ENCODE measurements at regions not wholly inside any gene's neighbourhood (a gene's known extent, or its start where the extent isn't known, plus 50 kb on each side); places are given as distances from the start of the nearest gene placed in this dataset.

- H3K4me3 Mint-ChIP-seq: no peak overlapping the region
- DNase-seq (ENCODE audit: low spot score): no peak
- no peaks in the 10 kb centered on the region for H3K36me3 Mint-ChIP-seq (ENCODE audit: low read depth)
- intact Hi-C loops (cut with micrococcal nuclease): no loop called here
- peaks cover 5% of the 10 kb centered on the region for H3K27me3 Mint-ChIP-seq (ENCODE audit: insufficient read depth)
- H3K27ac Mint-ChIP-seq: no peak overlapping the region
- no peaks in the 10 kb centered on the region for H3K4me1 Mint-ChIP-seq (ENCODE audit: low read depth)
- H3K9me3 Mint-ChIP-seq: no peaks in the 10 kb centered on the region
Measured at GRCh38 chr15:93252780-93253179, 163.8 kb upstream of the RGMA start.

GRCh38 chr15:93250950-93251349, 161.9 kb upstream of the RGMA start:
- intact Hi-C loops (cut with micrococcal nuclease): no loop called here
- no peak overlapping the region for H3K4me3 Mint-ChIP-seq
- H3K27me3 Mint-ChIP-seq (ENCODE audit: insufficient read depth): peaks cover 7% of the 10 kb centered on the region
- H3K4me1 Mint-ChIP-seq (ENCODE audit: low read depth): no peaks in the 10 kb centered on the region
- H3K36me3 Mint-ChIP-seq (ENCODE audit: low read depth): no peaks in the 10 kb centered on the region
- no peak overlapping the region for H3K27ac Mint-ChIP-seq
- H3K9me3 Mint-ChIP-seq: no peaks in the 10 kb centered on the region
- no peak for DNase-seq (ENCODE audit: low spot score)

DNA sequence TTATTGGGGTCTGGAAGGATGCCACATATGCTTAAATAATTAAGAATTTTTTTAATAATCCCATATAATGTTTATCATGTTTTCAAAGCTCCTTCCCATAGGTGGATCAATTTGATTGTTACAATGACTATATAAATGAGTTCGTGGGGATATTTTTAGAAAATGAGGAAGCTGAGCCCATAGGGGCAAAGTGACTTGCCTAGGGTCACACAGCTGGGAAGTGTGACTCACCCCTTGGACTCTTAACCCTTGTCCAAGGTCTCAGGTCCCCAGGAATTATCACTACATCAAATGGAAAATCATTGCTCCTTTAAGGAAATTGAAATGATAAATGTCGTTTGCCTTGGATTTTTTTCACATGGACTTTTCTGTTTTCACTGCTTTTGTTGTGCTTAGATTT, 161.2 kb upstream of the RGMA start:
- no peak overlapping the region for H3K4me3 Mint-ChIP-seq
- intact Hi-C loops (cut with micrococcal nuclease): no loop called here

GRCh38 chr15:93249623-93250022, 160.6 kb upstream of the RGMA start:
- no peak overlapping the region for H3K4me3 Mint-ChIP-seq
- H3K36me3 Mint-ChIP-seq (ENCODE audit: low read depth): no peaks in the 10 kb centered on the region

More for the DNA sequence above, 161.2 kb upstream of the RGMA start:
- no peak overlapping the region for H3K27ac Mint-ChIP-seq
- no peaks in the 10 kb centered on the region for H3K4me1 Mint-ChIP-seq (ENCODE audit: low read depth)
- H3K36me3 Mint-ChIP-seq (ENCODE audit: low read depth): no peaks in the 10 kb centered on the region
- H3K27me3 Mint-ChIP-seq (ENCODE audit: insufficient read depth): peaks cover 9% of the 10 kb centered on the region
- H3K9me3 Mint-ChIP-seq: no peaks in the 10 kb centered on the region
- DNase-seq (ENCODE audit: low spot score): no peak

GRCh38 chr15:93247466-93248121, 158.6 kb upstream of the RGMA start:
- Mint-ChIP-seq H3K9me3 (no peaks in the 10 kb centered on the region), H3K27ac (no peak overlapping the region), H3K4me3 (no peak overlapping the region), H3K36me3 (ENCODE audit: low read depth) (no peaks in the 10 kb centered on the region), H3K27me3 (ENCODE audit: insufficient read depth) (peaks cover 9% of the 10 kb centered on the region), H3K4me1 (ENCODE audit: low read depth) (no peaks in the 10 kb centered on the region)
- DNase-seq (ENCODE audit: low spot score): no peak
- intact Hi-C loops (cut with micrococcal nuclease): no loop called here

More at GRCh38 chr15:93249623-93250022, 160.6 kb upstream of the RGMA start:
- H3K4me1 Mint-ChIP-seq (ENCODE audit: low read depth): no peaks in the 10 kb centered on the region
- no peaks in the 10 kb centered on the region for H3K9me3 Mint-ChIP-seq
- intact Hi-C loops (cut with micrococcal nuclease): no loop called here
- no peak overlapping the region for H3K27ac Mint-ChIP-seq
- H3K27me3 Mint-ChIP-seq (ENCODE audit: insufficient read depth): peaks cover 9% of the 10 kb centered on the region
- DNase-seq (ENCODE audit: low spot score): no peak

DNA sequence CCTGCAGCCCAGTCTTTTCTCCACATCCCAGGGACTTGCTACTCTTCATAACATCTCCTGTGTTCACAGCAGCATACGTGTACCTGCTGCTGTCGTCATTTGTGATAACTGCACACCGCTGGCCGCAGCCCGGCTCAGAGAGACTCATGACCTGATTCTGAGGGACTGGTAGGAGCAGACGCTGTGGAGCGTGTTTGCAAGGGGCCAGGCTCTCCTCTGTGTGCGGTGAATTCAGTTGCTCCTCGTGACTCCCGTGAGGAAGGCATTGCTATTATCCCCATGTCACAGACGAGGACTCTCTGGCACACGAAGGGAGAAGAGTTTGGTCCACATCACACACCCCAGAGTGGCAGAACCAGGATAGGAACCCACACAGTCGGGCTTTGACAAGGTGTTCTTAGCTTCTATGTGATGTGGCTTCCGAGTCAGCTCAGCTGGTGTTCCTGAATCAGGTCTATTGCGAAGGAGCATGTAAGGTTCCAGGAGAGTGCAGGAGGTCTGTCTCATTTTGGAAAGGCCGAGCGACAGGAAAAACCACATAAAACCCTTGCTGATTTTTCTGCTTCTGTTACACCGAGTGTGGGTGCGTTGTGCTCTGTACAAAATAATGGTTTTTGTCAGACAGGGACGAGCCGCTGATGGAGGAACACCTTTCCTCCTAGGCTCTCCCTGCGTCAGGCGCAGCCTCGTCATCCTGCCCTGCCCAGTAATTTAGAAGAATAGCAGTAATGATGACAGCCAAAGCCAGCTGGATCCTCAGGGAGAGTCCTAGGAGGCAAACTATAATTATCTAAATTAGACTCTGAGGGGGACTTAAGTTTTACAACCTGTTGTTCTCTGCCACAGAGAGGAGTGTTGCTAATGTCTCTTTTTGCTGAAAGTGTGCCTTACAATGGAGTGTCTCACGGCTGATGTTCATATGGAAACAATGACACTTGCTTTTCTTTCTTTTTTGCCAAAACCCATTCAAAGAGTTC, 157.5 kb upstream of the RGMA start:
- intact Hi-C loops (cut with micrococcal nuclease): no loop called here
- H3K27ac Mint-ChIP-seq: no peak overlapping the region
- peaks cover 9% of the 10 kb centered on the region for H3K27me3 Mint-ChIP-seq (ENCODE audit: insufficient read depth)
- H3K4me3 Mint-ChIP-seq: no peak overlapping the region
- H3K36me3 Mint-ChIP-seq (ENCODE audit: low read depth): no peaks in the 10 kb centered on the region
- H3K4me1 Mint-ChIP-seq (ENCODE audit: low read depth): no peaks in the 10 kb centered on the region
- no peaks in the 10 kb centered on the region for H3K9me3 Mint-ChIP-seq
- no peak for DNase-seq (ENCODE audit: low spot score)

DNA sequence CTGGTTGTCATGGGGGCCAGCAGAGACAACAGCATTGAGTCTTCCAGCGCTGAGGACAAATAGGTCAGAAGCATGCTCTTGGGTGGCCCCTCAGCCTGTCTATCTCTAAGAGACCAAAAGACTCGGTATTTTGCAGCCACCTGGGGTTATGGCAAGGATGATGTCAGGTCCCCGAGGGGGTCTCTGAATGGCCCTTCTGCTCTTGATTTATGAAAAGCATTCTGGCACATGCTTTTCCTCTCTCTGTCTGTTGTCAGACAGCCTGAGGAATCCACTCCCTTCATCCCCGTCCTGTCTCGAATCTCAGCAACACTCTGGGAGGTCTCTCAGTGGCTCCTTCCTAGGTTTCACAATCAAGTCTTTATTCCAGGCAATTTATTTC, 156.6 kb upstream of the RGMA start:
- Mint-ChIP-seq H3K27ac (no peak overlapping the region), H3K9me3 (no peaks in the 10 kb centered on the region), H3K4me3 (no peak overlapping the region), H3K36me3 (ENCODE audit: low read depth) (no peaks in the 10 kb centered on the region), H3K4me1 (ENCODE audit: low read depth) (no peaks in the 10 kb centered on the region), H3K27me3 (ENCODE audit: insufficient read depth) (peaks cover 5% of the 10 kb centered on the region)
- DNase-seq (ENCODE audit: low spot score): no peak
- intact Hi-C loops (cut with micrococcal nuclease): no loop called here

GRCh38 chr15:93244696-93245660, 156.0 kb upstream of the RGMA start:
- H3K27me3 Mint-ChIP-seq (ENCODE audit: insufficient read depth): peaks cover 5% of the 10 kb centered on the region
- intact Hi-C loops (cut with micrococcal nuclease): no loop called here
- H3K36me3 Mint-ChIP-seq (ENCODE audit: low read depth): no peaks in the 10 kb centered on the region
- no peaks in the 10 kb centered on the region for H3K4me1 Mint-ChIP-seq (ENCODE audit: low read depth)
- no peak overlapping the region for H3K27ac Mint-ChIP-seq
- H3K9me3 Mint-ChIP-seq: no peaks in the 10 kb centered on the region
- DNase-seq (ENCODE audit: low spot score): no peak
- H3K4me3 Mint-ChIP-seq: no peak overlapping the region

DNA sequence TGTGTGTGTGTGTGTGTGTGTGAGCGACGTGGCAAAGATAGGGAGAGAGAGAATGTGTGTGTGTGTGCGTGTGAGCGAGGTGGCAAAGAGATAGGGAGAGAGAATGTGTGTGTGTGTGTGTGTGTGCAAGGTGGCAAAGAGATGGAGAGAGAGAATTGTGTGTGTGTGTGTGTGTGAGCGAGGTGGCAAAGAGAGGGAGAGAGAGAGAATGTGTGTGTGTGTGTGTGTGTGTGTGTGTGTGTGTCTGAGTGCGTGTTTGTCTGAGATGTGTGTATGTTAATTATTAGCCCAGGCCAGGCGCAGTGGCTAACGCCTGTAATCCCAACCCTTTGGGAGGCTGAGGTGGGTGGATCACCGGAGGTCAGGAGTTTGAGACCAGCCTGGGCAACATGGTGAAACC, 154.6 kb upstream of the RGMA start:
- Mint-ChIP-seq H3K27ac (no peak overlapping the region), H3K4me1 (ENCODE audit: low read depth) (no peaks in the 10 kb centered on the region), H3K9me3 (no peaks in the 10 kb centered on the region), H3K36me3 (ENCODE audit: low read depth) (no peaks in the 10 kb centered on the region), H3K27me3 (ENCODE audit: insufficient read depth) (peaks cover 3% of the 10 kb centered on the region), H3K4me3 (no peak overlapping the region)
- DNase-seq (ENCODE audit: low spot score): no peak
- intact Hi-C loops (cut with micrococcal nuclease): no loop called here

GRCh38 chr15:93241696-93242585, 152.9 kb upstream of the RGMA start:
- Mint-ChIP-seq H3K27me3 (ENCODE audit: insufficient read depth) (peaks cover 3% of the 10 kb centered on the region), H3K4me3 (no peak overlapping the region), H3K27ac (no peak overlapping the region), H3K36me3 (ENCODE audit: low read depth) (no peaks in the 10 kb centered on the region), H3K4me1 (ENCODE audit: low read depth) (no peaks in the 10 kb centered on the region), H3K9me3 (no peaks in the 10 kb centered on the region)
- DNase-seq (ENCODE audit: low spot score): no peak
- intact Hi-C loops (cut with micrococcal nuclease): no loop called here

GRCh38 chr15:93239993-93240392, 151.0 kb upstream of the RGMA start:
- Mint-ChIP-seq H3K4me3 (no peak overlapping the region), H3K9me3 (no peaks in the 10 kb centered on the region), H3K27ac (no peak overlapping the region), H3K27me3 (ENCODE audit: insufficient read depth) (peaks cover 3% of the 10 kb centered on the region), H3K36me3 (ENCODE audit: low read depth) (no peaks in the 10 kb centered on the region), H3K4me1 (ENCODE audit: low read depth) (peaks cover 14% of the 10 kb centered on the region)
- no peak for DNase-seq (ENCODE audit: low spot score)
- intact Hi-C loops (cut with micrococcal nuclease): no loop called here

DNA sequence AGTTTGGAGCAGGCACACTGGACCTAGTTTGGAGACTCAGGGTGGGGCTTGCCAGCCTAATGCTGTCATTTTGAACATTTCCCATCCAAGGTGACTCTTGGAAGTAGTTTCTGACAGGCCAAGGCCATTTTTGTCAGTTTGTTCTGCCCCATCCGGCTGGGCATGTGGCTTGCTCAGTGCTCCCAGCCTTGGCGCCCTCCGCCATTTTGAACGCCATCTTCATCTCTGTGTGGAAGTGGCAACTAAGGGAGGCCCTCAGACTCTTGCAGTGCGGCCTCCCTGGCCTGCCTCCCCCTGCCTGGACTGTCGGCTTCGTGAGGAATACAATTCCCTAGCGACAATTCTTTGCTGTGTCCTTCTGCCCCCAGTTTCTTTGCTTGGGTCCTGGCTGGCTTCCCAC, 150.6 kb upstream of the RGMA start:
- no peak overlapping the region for H3K27ac Mint-ChIP-seq
- peaks cover 14% of the 10 kb centered on the region for H3K4me1 Mint-ChIP-seq (ENCODE audit: low read depth)
- no peaks in the 10 kb centered on the region for H3K36me3 Mint-ChIP-seq (ENCODE audit: low read depth)
- H3K9me3 Mint-ChIP-seq: no peaks in the 10 kb centered on the region
- peaks cover 3% of the 10 kb centered on the region for H3K27me3 Mint-ChIP-seq (ENCODE audit: insufficient read depth)
- no peak overlapping the region for H3K4me3 Mint-ChIP-seq
- DNase-seq (ENCODE audit: low spot score): no peak
- intact Hi-C loops (cut with micrococcal nuclease): no loop called here

Measured in activated T-helper 1 cell treated with anti-CD3 and anti-CD28 coated beads, Interleukin-12 subunit alpha, Interleukin-12 subunit beta, Interleukin-2, Interleukin-4 antibody, amounts not matched to agents 30 ng/mL and 10 ng/mL and 1 ng/mL, durations not matched to agents 14 hours and 24 hours and 36 hours (primary cell).